HepG2 (cell line): ENCODE measurements at regions not wholly inside any gene's neighbourhood (a gene's known extent, or its start where the extent isn't known, plus 50 kb on each side); places are given as distances from the start of the nearest gene placed in this dataset.

Experiments used
- AFF4 ChIP-seq: sonication (generic); formaldehyde crosslinking; IDR thresholded peaks from 2 replicates; pipeline ENCODE4 v1.4.0; 2020; ENCODE audit warnings: missing genetic modification reagents
- LRRFIP1 ChIP-seq: sonication (generic); formaldehyde crosslinking; conservative IDR thresholded peaks from 2 replicates; pipeline ENCODE4 v1.4.0; 2020; ENCODE audit warnings: missing genetic modification reagents
- MAFF ChIP-seq: IDR thresholded peaks from 2 replicates; pipeline ENCODE4 v1.6.1; 2011; ENCODE audit warnings: low read depth, low read length, improper control_type of control experiment
- MLXIP ChIP-seq: sonication (generic); formaldehyde crosslinking; IDR thresholded peaks from 2 replicates; pipeline ENCODE4 v1.9.0; 2021; ENCODE audit warnings: missing genetic modification reagents, borderline replicate concordance
- MTA1 ChIP-seq: sonication (generic); formaldehyde crosslinking; IDR thresholded peaks from 2 replicates; pipeline ENCODE4 v1.4.0; 2020; ENCODE audit warnings: missing genetic modification reagents, mild to moderate bottlenecking, borderline replicate concordance
- PHF20 ChIP-seq: sonication (generic); formaldehyde crosslinking; IDR thresholded peaks from 2 replicates; pipeline ENCODE4 v1.5.0; 2020; ENCODE audit warnings: mild to moderate bottlenecking, missing genetic modification reagents
- REXO4 ChIP-seq: sonication (generic); formaldehyde crosslinking; IDR thresholded peaks from 2 replicates; pipeline ENCODE4 v1.8.0; 2022; ENCODE audit warnings: missing genetic modification reagents, mild to moderate bottlenecking, borderline replicate concordance
- ZFP82 ChIP-seq: sonication (generic); formaldehyde crosslinking; IDR thresholded peaks from 2 replicates; pipeline ENCODE4 v1.5.1; 2020; ENCODE audit warnings: mild to moderate bottlenecking, missing genetic modification reagents, borderline replicate concordance
- ZNF749 ChIP-seq: sonication (generic); formaldehyde crosslinking; IDR thresholded peaks from 2 replicates; pipeline ENCODE4 v1.8.0; 2022; ENCODE audit warnings: mild to moderate bottlenecking, missing genetic modification reagents, moderate library complexity, borderline replicate concordance
- ZSCAN5A ChIP-seq: sonication (generic); formaldehyde crosslinking; IDR thresholded peaks from 2 replicates; pipeline ENCODE4 v1.8.0; 2022; ENCODE audit warnings: mild to moderate bottlenecking, missing genetic modification reagents, borderline replicate concordance

GRCh38 chr13:68275758-68276157 is 1045.6 kb upstream of the PCDH9 start (continued):
- TF ChIP-seq MTA1 (no peak), MAFF (no peak), ZFP82 (CRISPR knock-in tag) (no peak), ZNF749 (CRISPR knock-in tag) (no peak), PHF20 (CRISPR knock-in tag) (no peak), AFF4 (no peak), REXO4 (no peak), LRRFIP1 (CRISPR knock-in tag) (no peak), MLXIP (no peak), ZSCAN5A (CRISPR knock-in tag) (no peak)
